GM12878 (cell line): ENCODE measurements at regions not wholly inside any gene's neighbourhood (a gene's known extent, or its start where the extent isn't known, plus 50 kb on each side); places are given as distances from the start of the nearest gene placed in this dataset.

Experiments used
- ATAC-seq: fragments of 200-7000 bp; cut with Tn5 transposase; 3 replicates; pipeline ENCODE4 v1.9.1; 2020; ENCODE audit warnings: mild to moderate bottlenecking, moderate library complexity
- BruUV-seq: library from RNA; stranded (reverse); fragments of 400-500 nt; replicated peaks from 2 replicates; lab custom pipeline; 2021; lab: Mats Ljungman, UMichigan
- CTCF ChIA-PET: fragments of 300-600 bp; sonication (Branson Sonifier 250); formaldehyde crosslinking; extraction: SDS; loops from one replicate; lab custom pipeline; 2021; ENCODE audit warnings: inconsistent platforms; lab: Yijun Ruan, JAX
- POLR2A ChIA-PET: fragments of 350-600 bp; formaldehyde crosslinking; extraction: SDS; loops from one replicate; lab custom pipeline; 2021; ENCODE audit warnings: inconsistent platforms; lab: Charles Lee
- RAD21 ChIA-PET: fragments of 300-600 bp; sonication (Branson Sonifier 250); formaldehyde crosslinking; loops from one replicate; lab custom pipeline; 2023; ENCODE audit warnings: antibody characterized with exemption; ENCODE audit not compliant: unreplicated experiment; lab: Charles Lee
- SMC1A ChIA-PET: fragments of 300-600 bp; sonication (Branson Sonifier 250); formaldehyde crosslinking; loops from one replicate; lab custom pipeline; 2023; ENCODE audit not compliant: unreplicated experiment, uncharacterized antibody; lab: Charles Lee
- DNase-seq: peaks from one replicate; pipeline ENCODE4 v3.0.0-alpha.2; 2011; ENCODE audit warnings: low read depth, low spot score
- FAIRE-seq: peaks from 3 replicates; lab custom pipeline; 2011; peaks lifted over from hg19 to GRCh38; lab: Jason Lieb, UNC
- H2AFZ ChIP-seq: 2 replicates; pipeline ENCODE4 v1.6.0; 2011; ENCODE audit warnings: low read depth, low read length, control low read depth; ENCODE audit not compliant: control insufficient read depth
- H3K27ac ChIP-seq: 2 replicates; pipeline ENCODE4 v1.5.1; 2011; ENCODE audit warnings: control low read depth; ENCODE audit not compliant: control insufficient read depth, insufficient read depth
- H3K27me3 ChIP-seq, 2 experiments: replicated peaks in 1 of 2; 2 replicates each; pipeline versions ENCODE4 v1.6.0 to v1.6.1; 2011; ENCODE audit warnings: low read length in 1 of 2; ENCODE audit not compliant: control insufficient read depth in 2 of 2, insufficient read depth in 2 of 2
- H3K36me3 ChIP-seq, 2 experiments: 2 replicates each; pipeline ENCODE4 v1.5.1; 2011; ENCODE audit warnings: low read length in 1 of 2; ENCODE audit not compliant: control insufficient read depth in 2 of 2, insufficient read depth in 2 of 2
- H3K4me1 ChIP-seq: 2 replicates; pipeline ENCODE4 v1.6.1; 2011; ENCODE audit warnings: mild to moderate bottlenecking, low read length, moderate library complexity, mixed read lengths; ENCODE audit not compliant: control insufficient read depth, insufficient read depth
- H3K4me2 ChIP-seq: 2 replicates; pipeline ENCODE4 v1.6.0; 2011; ENCODE audit warnings: control low read depth; ENCODE audit not compliant: control insufficient read depth, insufficient read depth
- H3K4me3 ChIP-seq: fragments of 200-600 bp; sonication (generic); 2 replicates; pipeline ENCODE4 v1.5.1; 2016
- H3K79me2 ChIP-seq: 2 replicates; pipeline ENCODE4 v1.6.0; 2011; ENCODE audit warnings: low read length; ENCODE audit not compliant: control insufficient read depth, insufficient read depth
- H3K9ac ChIP-seq: 2 replicates; pipeline ENCODE4 v1.8.0; 2011; ENCODE audit warnings: low read length, control low read depth, mixed read lengths; ENCODE audit not compliant: control insufficient read depth, insufficient read depth
- H3K9me3 ChIP-seq: replicated peaks from 3 replicates; pipeline ENCODE4 v1.5.1; 2011; ENCODE audit warnings: mild to moderate bottlenecking, low read length; ENCODE audit not compliant: control insufficient read depth, insufficient read depth
- H4K20me1 ChIP-seq: 2 replicates; pipeline ENCODE4 v1.6.0; 2011; ENCODE audit not compliant: control insufficient read depth, insufficient read depth
- BMI1 ChIP-seq: fragments of 450-650 bp; IDR thresholded peaks from 2 replicates; pipeline ENCODE4 v1.6.1; 2016; ENCODE audit warnings: mild to moderate bottlenecking, moderate library complexity, borderline replicate concordance
- CHD2 ChIP-seq: IDR thresholded peaks from 2 replicates; pipeline ENCODE4 v1.6.1; 2011; ENCODE audit warnings: low read depth, low read length, improper control_type of control experiment, borderline replicate concordance
- HDAC2 ChIP-seq: fragments of 200-600 bp; sonication (generic); IDR thresholded peaks from 2 replicates; pipeline ENCODE4 v1.6.1; 2017
- HDAC6 ChIP-seq: fragments of 200-600 bp; sonication (generic); IDR thresholded peaks from one replicate; pipeline ENCODE4 v1.8.0; 2017; ENCODE audit warnings: antibody characterized with exemption; ENCODE audit not compliant: unreplicated experiment
- HDGF ChIP-seq: fragments of 450-650 bp; IDR thresholded peaks from 2 replicates; pipeline ENCODE4 v1.6.1; 2016; ENCODE audit warnings: antibody characterized with exemption
- KDM1A ChIP-seq: fragments of 200-600 bp; sonication (generic); IDR thresholded peaks from 2 replicates; pipeline ENCODE4 v1.6.1; 2016; ENCODE audit warnings: borderline replicate concordance
- NFXL1 ChIP-seq: fragments of 450-650 bp; IDR thresholded peaks from 2 replicates; pipeline ENCODE4 v1.6.1; 2017; ENCODE audit warnings: antibody characterized with exemption, mild to moderate bottlenecking, borderline replicate concordance
- NR2C2 ChIP-seq: IDR thresholded peaks from 2 replicates; pipeline ENCODE4 v1.6.1; 2011; ENCODE audit warnings: borderline replicate concordance, low read depth; ENCODE audit not compliant: control insufficient read depth, insufficient read length
- POLR2AphosphoS2 ChIP-seq: IDR thresholded peaks from 2 replicates; pipeline ENCODE4 v1.6.1; 2011; ENCODE audit warnings: low read depth, mild to moderate bottlenecking, low read length, improper control_type of control experiment, moderate library complexity
- PRDM15 ChIP-seq: fragments of 450-650 bp; formaldehyde crosslinking; IDR thresholded peaks from 2 replicates; pipeline ENCODE4 v1.4.0; 2020; ENCODE audit warnings: mild to moderate bottlenecking, moderate library complexity
- RCOR1 ChIP-seq: conservative IDR thresholded peaks from 2 replicates; pipeline ENCODE4 v1.6.1; 2012; ENCODE audit warnings: low read depth, low read length, improper control_type of control experiment
- SKIL ChIP-seq: fragments of 450-650 bp; IDR thresholded peaks from 2 replicates; pipeline ENCODE4 v1.6.1; 2017; ENCODE audit warnings: mild to moderate bottlenecking, low read depth, inconsistent platforms; ENCODE audit not compliant: poor library complexity, severe bottlenecking
- SREBF1 ChIP-seq: IDR thresholded peaks from 2 replicates; pipeline ENCODE4 v1.6.1; 2012; ENCODE audit warnings: mild to moderate bottlenecking, low read length
- TARDBP ChIP-seq: IDR thresholded peaks from 2 replicates; pipeline ENCODE4 v1.6.1; 2016; ENCODE audit warnings: borderline replicate concordance
- ZNF622 ChIP-seq: fragments of 450-650 bp; IDR thresholded peaks from 2 replicates; pipeline ENCODE4 v1.6.1; 2017; ENCODE audit warnings: mild to moderate bottlenecking, inconsistent platforms
- WGBS: methylation state at CpG from one replicate; pipeline ENCODE4 v1.1.6; 2016; ENCODE audit warnings: low lambda C conversion rate; ENCODE audit not compliant: insufficient replicate concordance, insufficient coverage; ENCODE audit errors: missing lambda C conversion rate; 5-methylcytosine and 5-hydroxymethylcytosine counted together
- in situ Hi-C: fragments of 300-500 bp; cut with MboI; formaldehyde crosslinking; loops from 9 replicates; pipeline ENCODE4 v1.14.3; 2018; ENCODE audit warnings: mixed read lengths
- intact Hi-C: fragments of 100-400 bp; cut with micrococcal nuclease; formaldehyde crosslinking; loops from one replicate; pipeline ENCODE4 v1.14.2; 2022; ENCODE audit not compliant: unreplicated experiment

- no peak for TF ChIP-seq TARDBP
- TF ChIP-seq, all 136 proteins: peak for 0
Observed at GRCh38 chr2:65688141-65688886, 255.9 kb upstream of the SPRED2 start (continued).

GRCh38 chr2:65687614-65688013 lies 255.2 kb upstream of the SPRED2 start:
- no TSS peak for BruUV-seq

More at GRCh38 chr2:65687614-65688013, 255.2 kb upstream of the SPRED2 start:
- Histone ChIP-seq H3K9me3 (no peaks in the 10 kb centered on the region), H3K4me2 (no peak overlapping the region), H3K4me3 (no peak overlapping the region), H3K4me1 (no peaks in the 10 kb centered on the region), H3K36me3 (no peaks in the 10 kb centered on the region), H3K27me3 (0 out of 4 replicates have a peak, but pooled peaks cover 0 to 3% of the 10 kb centered on the region in 2 experiments), H4K20me1 (no peaks in the 10 kb centered on the region), H3K9ac (no peak overlapping the region), H2AFZ (no peak overlapping the region), H3K79me2 (no peaks in the 10 kb centered on the region), H3K27ac (no peak overlapping the region)
- POLR2A ChIA-PET, result no interaction called here
- intact Hi-C loops, result no loop called here
- in situ Hi-C loops, result no loop called here
- ATAC-seq, result no peak
- 65% methylated on average over 9 of the region's 9 CpGs for WGBS
- RAD21 ChIA-PET, result no interaction called here
- CTCF ChIA-PET, result no interaction called here
- no peak for FAIRE-seq
- SMC1A ChIA-PET, result no interaction called here
- DNase-seq, result no peak
- TF ChIP-seq ZNF622 (no peak), BMI1 (no peak), HDGF (no peak), SKIL (no peak), POLR2AphosphoS2 (no peak), NR2C2 (no peak), RCOR1 (no peak), KDM1A (no peak), TARDBP (no peak), NFXL1 (no peak), CHD2 (no peak), PRDM15 (CRISPR knock-in tag) (no peak), HDAC2 (no peak), SREBF1 (no peak), HDAC6 (no peak)
